Calu3 (cell line): ENCODE measurements at regions not wholly inside any gene's neighbourhood (a gene's known extent, or its start where the extent isn't known, plus 50 kb on each side); places are given as distances from the start of the nearest gene placed in this dataset.
"Not testable (repeated sequence)": the region's sequence is repeated elsewhere in the genome, so short reads cannot be mapped to it uniquely, and the experiment has no call there.

Experiments
- BruUV-seq: library from RNA; stranded (reverse); fragments of 400-500 nt; replicated peaks from 2 replicates; lab custom pipeline; 2021; lab: Mats Ljungman, UMichigan
- CTCF ChIA-PET: fragments of 300-600 bp; sonication (Branson Sonifier 250); formaldehyde crosslinking; loops from one replicate; lab custom pipeline; 2022; ENCODE audit warnings: antibody characterized with exemption; lab: Charles Lee
- DNase-seq: peaks from one replicate; pipeline ENCODE4 v3.0.0; 2022
- H3K27ac Mint-ChIP-seq: one replicate; pipeline ENCODE4 v1.8.0; 2022; ENCODE audit warnings: mixed read lengths; ENCODE audit not compliant: unreplicated experiment
- H3K27me3 Mint-ChIP-seq: one replicate; pipeline ENCODE4 v1.8.0; 2022; ENCODE audit warnings: mixed read lengths; ENCODE audit not compliant: unreplicated experiment
- H3K36me3 Mint-ChIP-seq: one replicate; pipeline ENCODE4 v1.8.0; 2022; ENCODE audit warnings: mild to moderate bottlenecking, moderate library complexity, mixed read lengths; ENCODE audit not compliant: insufficient read depth, unreplicated experiment
- H3K4me1 Mint-ChIP-seq: one replicate; pipeline ENCODE4 v1.8.0; 2022; ENCODE audit warnings: mild to moderate bottlenecking, low read depth, mixed read lengths; ENCODE audit not compliant: unreplicated experiment
- H3K4me3 Mint-ChIP-seq: one replicate; pipeline ENCODE4 v1.8.0; 2022; ENCODE audit warnings: mild to moderate bottlenecking, low read depth, moderate library complexity, mixed read lengths; ENCODE audit not compliant: unreplicated experiment
- H3K9me3 Mint-ChIP-seq: one replicate; pipeline ENCODE4 v1.8.0; 2022; ENCODE audit warnings: low read depth, mixed read lengths; ENCODE audit not compliant: unreplicated experiment
- CTCF ChIP-seq: fragments of 200-600 bp; IDR thresholded peaks from one replicate; pipeline ENCODE4 v1.8.0; 2022; ENCODE audit warnings: antibody characterized with exemption; ENCODE audit not compliant: unreplicated experiment
- intact Hi-C: fragments of 100-400 bp; cut with micrococcal nuclease; formaldehyde crosslinking; loops from one replicate; pipeline ENCODE4 v1.10.0; 2022; ENCODE audit not compliant: unreplicated experiment

DNA sequence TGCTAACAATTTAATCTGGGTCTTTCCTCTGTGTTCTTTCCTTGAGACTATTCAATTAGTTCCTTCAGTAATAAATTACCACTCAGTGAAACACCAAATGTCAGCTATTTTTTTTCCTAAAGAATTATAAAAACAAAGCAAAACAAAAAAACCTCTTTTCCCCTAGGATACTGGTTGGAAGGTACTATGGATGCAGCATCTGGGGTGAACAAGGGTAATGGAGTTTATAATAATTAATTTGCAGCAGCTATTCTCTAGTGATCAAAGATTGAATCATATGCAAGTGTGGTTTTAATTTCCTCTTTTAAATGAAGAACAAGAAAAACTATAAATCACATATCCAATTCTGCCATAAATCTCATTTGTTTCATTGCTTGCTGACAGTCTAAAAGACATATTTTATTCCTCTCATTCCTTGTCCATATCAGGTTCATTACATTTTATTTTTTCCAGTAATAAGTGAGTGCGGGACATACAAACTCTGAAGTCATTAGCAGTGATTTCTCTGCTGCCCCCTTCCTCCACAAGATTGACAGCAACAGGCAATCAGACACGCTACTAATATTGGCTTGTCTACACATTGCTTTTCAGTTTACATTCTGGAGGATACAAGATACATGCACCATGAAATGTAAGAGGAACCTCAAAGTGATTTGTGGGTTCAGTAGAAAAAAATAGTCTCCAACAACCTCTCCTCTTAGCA is 1093.4 kb upstream of the SLIT2 start:
- DNase-seq: no peak
- no TSS peak for BruUV-seq
- no peak overlapping the region for H3K27ac Mint-ChIP-seq
- no peaks in the 10 kb centered on the region for H3K36me3 Mint-ChIP-seq
- CTCF ChIA-PET: no interaction called here
- H3K9me3 Mint-ChIP-seq: peaks cover 4% of the 10 kb centered on the region
- no peaks in the 10 kb centered on the region for H3K4me1 Mint-ChIP-seq
- H3K27me3 Mint-ChIP-seq: no peaks in the 10 kb centered on the region
- no peak overlapping the region for H3K4me3 Mint-ChIP-seq
- intact Hi-C loops: no loop called here
- no peak for TF ChIP-seq CTCF

DNA sequence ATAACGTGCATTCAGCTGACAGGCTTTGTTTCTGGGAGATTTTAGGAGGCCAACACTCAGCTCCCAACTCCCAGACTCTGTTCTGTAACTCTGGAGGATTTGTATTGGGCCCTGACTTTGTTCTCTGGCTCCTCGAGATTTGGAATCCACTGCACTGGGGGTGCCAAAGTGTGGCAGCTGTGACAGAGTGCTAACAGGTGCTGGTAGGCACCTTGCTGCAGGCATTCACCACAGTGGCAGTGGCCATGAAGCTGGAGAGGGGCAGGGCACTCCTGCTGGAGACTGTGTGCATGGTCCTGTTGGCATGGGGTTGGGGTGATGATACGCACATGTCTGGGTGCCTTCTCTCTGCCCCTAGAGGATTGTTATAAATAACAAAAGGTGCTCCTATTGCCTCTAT is 1094.9 kb upstream of the SLIT2 start:
- H3K27me3 Mint-ChIP-seq: no peaks in the 10 kb centered on the region
- H3K36me3 Mint-ChIP-seq: no peaks in the 10 kb centered on the region
- DNase-seq: no peak
- TF ChIP-seq CTCF: no peak
- H3K4me3 Mint-ChIP-seq: no peak overlapping the region
- no TSS peak for BruUV-seq
- H3K9me3 Mint-ChIP-seq: peaks cover 4% of the 10 kb centered on the region
- CTCF ChIA-PET: no interaction called here
- intact Hi-C loops: no loop called here
- H3K27ac Mint-ChIP-seq: no peak overlapping the region
- H3K4me1 Mint-ChIP-seq: no peaks in the 10 kb centered on the region

GRCh38 chr4:19155568-19155967 is 1096.1 kb upstream of the SLIT2 start:
- no peak for TF ChIP-seq CTCF
- intact Hi-C loops: no loop called here
- no TSS peak for BruUV-seq
- H3K27ac Mint-ChIP-seq: no peak overlapping the region
- CTCF ChIA-PET: no interaction called here
- no peak for DNase-seq
- H3K4me1 Mint-ChIP-seq: no peaks in the 10 kb centered on the region
- H3K4me3 Mint-ChIP-seq: no peak overlapping the region
- H3K36me3 Mint-ChIP-seq: no peaks in the 10 kb centered on the region
- H3K9me3 Mint-ChIP-seq: peaks cover 4% of the 10 kb centered on the region
- H3K27me3 Mint-ChIP-seq: no peaks in the 10 kb centered on the region

DNA sequence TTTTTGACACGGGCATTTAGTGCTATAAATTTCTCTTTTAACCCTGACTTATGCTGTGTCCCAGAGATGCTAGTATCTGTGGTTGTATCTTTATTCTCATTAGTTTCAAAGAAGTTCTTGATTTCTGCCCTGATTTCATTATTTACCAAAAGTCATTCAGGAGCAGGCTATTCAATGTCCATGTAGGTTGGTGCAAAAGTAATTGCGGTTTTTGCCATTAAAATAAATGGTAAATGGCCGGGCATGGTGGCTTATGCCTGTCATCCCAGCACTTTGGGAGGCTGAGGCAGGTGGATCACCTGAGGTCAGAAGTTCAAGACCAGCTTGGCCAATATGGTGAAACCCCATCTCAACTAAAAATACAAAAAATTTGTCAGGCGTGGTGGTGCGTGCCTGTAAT is 1097.4 kb upstream of the SLIT2 start:
- DNase-seq, H3K36me3 Mint-ChIP-seq, H3K4me3 Mint-ChIP-seq, CTCF ChIA-PET, H3K4me1 Mint-ChIP-seq, H3K27me3 Mint-ChIP-seq, H3K9me3 Mint-ChIP-seq, intact Hi-C loops, H3K27ac Mint-ChIP-seq, BruUV-seq: not testable (repeated sequence)

GRCh38 chr4:19152264-19152663 is 1099.4 kb upstream of the SLIT2 start:
- H3K27ac Mint-ChIP-seq: no peak overlapping the region
- H3K4me3 Mint-ChIP-seq: no peak overlapping the region
- no peaks in the 10 kb centered on the region for H3K27me3 Mint-ChIP-seq
- H3K9me3 Mint-ChIP-seq: peaks cover 3% of the 10 kb centered on the region
- DNase-seq: no peak
- intact Hi-C loops: no loop called here
- no peak for TF ChIP-seq CTCF
- no TSS peak for BruUV-seq
- no peaks in the 10 kb centered on the region for H3K36me3 Mint-ChIP-seq
- CTCF ChIA-PET: no interaction called here
- no peaks in the 10 kb centered on the region for H3K4me1 Mint-ChIP-seq
